MM.1S (cell line): ENCODE measurements at regions not wholly inside any gene's neighbourhood (a gene's known extent, or its start where the extent isn't known, plus 50 kb on each side); places are given as distances from the start of the nearest gene placed in this dataset.

Source experiments
- DNase-seq: peaks from one replicate; pipeline ENCODE4 v3.0.0-alpha.2; 2015
- H2AFZ ChIP-seq: fragments of 300-600 bp; sonication (generic); 2 replicates; pipeline ENCODE4 v1.6.0; 2016; ENCODE audit warnings: antibody characterized with exemption, low read length
- H3F3A ChIP-seq: fragments of 300-600 bp; sonication (generic); 2 replicates; pipeline ENCODE4 v1.6.1; 2016; ENCODE audit warnings: mild to moderate bottlenecking, antibody characterized with exemption, low read length, moderate library complexity, mixed read lengths; ENCODE audit not compliant: insufficient read depth
- H3K27ac ChIP-seq: fragments of 300-600 bp; sonication (generic); 2 replicates; pipeline ENCODE4 v1.5.1; 2016; ENCODE audit warnings: mild to moderate bottlenecking, low read length
- H3K27me3 ChIP-seq: fragments of 300-600 bp; sonication (generic); replicated peaks from 2 replicates; pipeline ENCODE4 v1.6.0; 2016; ENCODE audit warnings: low read length; ENCODE audit not compliant: insufficient read depth
- H3K36me3 ChIP-seq: fragments of 300-600 bp; sonication (generic); replicated peaks from 2 replicates; pipeline ENCODE4 v1.6.1; 2016; ENCODE audit warnings: mild to moderate bottlenecking, low read length, mixed read lengths; ENCODE audit not compliant: insufficient read depth
- H3K4me1 ChIP-seq: fragments of 300-600 bp; sonication (generic); 2 replicates; pipeline ENCODE4 v1.6.1; 2016; ENCODE audit warnings: low read length, mixed read lengths
- H3K4me2 ChIP-seq: fragments of 300-600 bp; sonication (generic); 2 replicates; pipeline ENCODE4 v1.6.0; 2016; ENCODE audit warnings: low read depth, low read length
- H3K4me3 ChIP-seq: fragments of 300-600 bp; sonication (generic); 2 replicates; pipeline ENCODE4 v1.5.1; 2016; ENCODE audit warnings: low read length, mixed read lengths
- H3K79me2 ChIP-seq: fragments of 300-600 bp; sonication (generic); 2 replicates; pipeline ENCODE4 v1.6.1; 2016; ENCODE audit warnings: mixed run types, low read length, mixed read lengths
- H3K9ac ChIP-seq: fragments of 300-600 bp; sonication (generic); 2 replicates; pipeline ENCODE4 v1.6.1; 2016; ENCODE audit warnings: low read length, mixed read lengths
- H3K9me2 ChIP-seq: fragments of 300-600 bp; sonication (generic); replicated peaks from 2 replicates; pipeline ENCODE4 v1.6.1; 2016; ENCODE audit warnings: mild to moderate bottlenecking, low read length, mixed read lengths; ENCODE audit not compliant: insufficient read depth
- H3K9me3 ChIP-seq: fragments of 300-600 bp; sonication (generic); replicated peaks from 2 replicates; pipeline ENCODE4 v1.6.1; 2016; ENCODE audit warnings: mild to moderate bottlenecking, low read length, mixed read lengths; ENCODE audit not compliant: insufficient read depth
- H4K20me1 ChIP-seq: fragments of 300-600 bp; sonication (generic); 2 replicates; pipeline ENCODE4 v1.6.1; 2016; ENCODE audit warnings: mild to moderate bottlenecking, low read length, moderate library complexity, mixed read lengths; ENCODE audit not compliant: insufficient read depth
- CTCF ChIP-seq: fragments of 300-600 bp; sonication (generic); IDR thresholded peaks from 2 replicates; pipeline ENCODE4 v1.5.1; 2016; ENCODE audit warnings: antibody characterized with exemption, low read length, mixed read lengths
- EZH2 ChIP-seq: fragments of 300-600 bp; sonication (generic); optimal IDR thresholded peaks from 2 replicates; pipeline ENCODE3; 2017; ENCODE audit warnings: low read depth, mild to moderate bottlenecking, antibody characterized with exemption, low read length, mixed read lengths
- EZH2phosphoT487 ChIP-seq: fragments of 300-600 bp; sonication (generic); IDR thresholded peaks from 2 replicates; pipeline ENCODE4 v1.6.1; 2018; ENCODE audit warnings: antibody characterized with exemption, low read length

- TF ChIP-seq EZH2phosphoT487: no peak
- no peak for TF ChIP-seq EZH2
- TF ChIP-seq CTCF: no peak
- no peak overlapping the region for H3K4me3 ChIP-seq
- H4K20me1 ChIP-seq: no peaks in the 10 kb centered on the region
- no peaks in the 10 kb centered on the region for H3K9me2 ChIP-seq
- no peak overlapping the region for H3K4me2 ChIP-seq
- H3K27me3 ChIP-seq: no peaks in the 10 kb centered on the region
- H3K9me3 ChIP-seq: no peaks in the 10 kb centered on the region
- H3K9ac ChIP-seq: no peak overlapping the region
- no peak overlapping the region for H3K27ac ChIP-seq
- no peaks in the 10 kb centered on the region for H3K4me1 ChIP-seq
- H3F3A ChIP-seq: no peaks in the 10 kb centered on the region
- H3K36me3 ChIP-seq: no peaks in the 10 kb centered on the region
- H3K79me2 ChIP-seq: no peaks in the 10 kb centered on the region
- DNase-seq: no peak
- no peak overlapping the region for H2AFZ ChIP-seq
Measured at GRCh38 chr5:107272509-107272908, 398.2 kb downstream of the EFNA5 start.

- no peak overlapping the region for H3K9ac ChIP-seq
- H4K20me1 ChIP-seq: no peaks in the 10 kb centered on the region
- no peaks in the 10 kb centered on the region for H3K9me2 ChIP-seq
- H3K4me3 ChIP-seq: no peak overlapping the region
- H3K4me2 ChIP-seq: no peak overlapping the region
- no peak overlapping the region for H2AFZ ChIP-seq
- H3K4me1 ChIP-seq: no peaks in the 10 kb centered on the region
- no peak for DNase-seq
- no peaks in the 10 kb centered on the region for H3K36me3 ChIP-seq
- H3K27me3 ChIP-seq: no peaks in the 10 kb centered on the region
- H3K27ac ChIP-seq: no peak overlapping the region
- H3K79me2 ChIP-seq: no peaks in the 10 kb centered on the region
- no peaks in the 10 kb centered on the region for H3F3A ChIP-seq
- no peaks in the 10 kb centered on the region for H3K9me3 ChIP-seq
- TF ChIP-seq EZH2phosphoT487 (no peak), CTCF (no peak), EZH2 (no peak)
Measured at GRCh38 chr5:107271682-107272350, 398.9 kb downstream of the EFNA5 start.

GRCh38 chr5:107270561-107270960, 400.2 kb downstream of the EFNA5 start:
- H3K9me3 ChIP-seq: no peaks in the 10 kb centered on the region
- no peak overlapping the region for H2AFZ ChIP-seq
- H3K27me3 ChIP-seq: no peaks in the 10 kb centered on the region
- no peak overlapping the region for H3K27ac ChIP-seq
- no peak overlapping the region for H3K4me3 ChIP-seq
- H3K4me1 ChIP-seq: no peaks in the 10 kb centered on the region
- H3K4me2 ChIP-seq: no peak overlapping the region
- H3K9ac ChIP-seq: no peak overlapping the region
- no peaks in the 10 kb centered on the region for H3K36me3 ChIP-seq
- H3F3A ChIP-seq: no peaks in the 10 kb centered on the region
- no peak for DNase-seq
- no peaks in the 10 kb centered on the region for H3K9me2 ChIP-seq
- TF ChIP-seq CTCF (no peak), EZH2 (no peak), EZH2phosphoT487 (no peak)
- no peaks in the 10 kb centered on the region for H4K20me1 ChIP-seq
- H3K79me2 ChIP-seq: no peaks in the 10 kb centered on the region
